Tibial nerve (tissue), 4 donors: ENCODE measurements at regions not wholly inside any gene's neighbourhood (a gene's known extent, or its start where the extent isn't known, plus 50 kb on each side); places are given as distances from the start of the nearest gene placed in this dataset.
"Not testable (repeated sequence)": the region's sequence is repeated elsewhere in the genome, so short reads cannot be mapped to it uniquely, and the experiment has no call there.

Source experiments
- DNase-seq, 2 donors: peaks; one replicate each; pipeline ENCODE4 v3.0.0-alpha.2; 2019; ENCODE audit warnings: low spot score in 2 of 2
- H3K27ac ChIP-seq, 4 donors: fragments of 200-600 bp; sonication (generic) in 3 of 4; one replicate each; pipeline ENCODE4 v1.5.1; 2017 to 2019; ENCODE audit warnings: mild to moderate bottlenecking in 1 of 4
- H3K27me3 ChIP-seq, 2 donors: fragments of 200-600 bp; sonication (generic) in 1 of 2; one replicate each; pipeline versions ENCODE4 v1.5.1 to v1.6.0; 2017 to 2019
- H3K36me3 ChIP-seq, 3 donors: fragments of 200-600 bp; sonication (generic); one replicate each; pipeline ENCODE4 v1.5.1; 2018 to 2019
- H3K4me1 ChIP-seq, 4 donors: fragments of 200-600 bp; sonication (generic) in 3 of 4; one replicate each; pipeline ENCODE4 v1.5.1; 2017 to 2019
- H3K4me3 ChIP-seq, 4 donors: fragments of 200-600 bp; sonication (generic) in 3 of 4; one replicate each; pipeline ENCODE4 v1.5.1; 2017 to 2019; ENCODE audit warnings: mild to moderate bottlenecking in 1 of 4, moderate library complexity in 1 of 4
- H3K9me3 ChIP-seq, 4 donors: fragments of 200-600 bp; sonication (generic) in 3 of 4; one replicate each; pipeline ENCODE4 v1.5.1; 2017 to 2019
- CTCF ChIP-seq, 5 experiments: fragments of 200-600 bp in 3 of 5; fragments of 450-650 bp in 2 of 5; sonication (generic) in 3 of 5; IDR thresholded peaks; one replicate each; pipeline ENCODE4 v1.5.1; 2016 to 2019; ENCODE audit warnings: antibody characterized with exemption in 5 of 5, mild to moderate bottlenecking in 3 of 5, moderate library complexity in 2 of 5
- EP300 ChIP-seq, 2 donors: sonication (generic); formaldehyde crosslinking; IDR thresholded peaks; one replicate each; pipeline ENCODE4 v1.6.1; 2017; ENCODE audit warnings: antibody characterized with exemption in 2 of 2, mild to moderate bottlenecking in 1 of 2
- POLR2A ChIP-seq, 2 donors: fragments of 450-650 bp; IDR thresholded peaks; one replicate each; pipeline ENCODE4 v1.6.1; 2017; ENCODE audit warnings: antibody characterized with exemption in 2 of 2, mild to moderate bottlenecking in 2 of 2, moderate library complexity in 2 of 2
- WGBS, 2 donors: methylation state at CpG; one replicate each; pipeline ENCODE4 v1.1.5; 2018; 5-methylcytosine and 5-hydroxymethylcytosine counted together

GRCh38 chr9:24073007-24073592 lies 247.1 kb upstream of the ELAVL2 start:
- no peaks in the 10 kb centered on the region for H3K4me1 ChIP-seq
- TF ChIP-seq CTCF (IDR thresholded peaks at IDR 0.05) (no peak), POLR2A (IDR thresholded peaks at IDR 0.05) (no peak)
- no peak overlapping the region for H3K27ac ChIP-seq
- H3K36me3 ChIP-seq = no peaks in the 10 kb centered on the region
- H3K4me3 ChIP-seq = no peak overlapping the region
- H3K9me3 ChIP-seq = no peaks in the 10 kb centered on the region
- DNase-seq = no peak
- H3K27me3 ChIP-seq = no peaks in the 10 kb centered on the region
- 71 to 78% methylated on average over 5 of the region's 5 CpGs for WGBS, 2 donors

GRCh38 chr9:24071716-24072115 lies 245.7 kb upstream of the ELAVL2 start:
- DNase-seq = no peak
- no peak overlapping the region for H3K27ac ChIP-seq
- H3K4me3 ChIP-seq = no peak overlapping the region
- WGBS, 2 donors = 23 to 24% methylated on average over 2 of the region's 2 CpGs
- no peaks in the 10 kb centered on the region for H3K4me1 ChIP-seq
- TF ChIP-seq POLR2A (IDR thresholded peaks at IDR 0.05) = no peak
- H3K27me3 ChIP-seq = no peaks in the 10 kb centered on the region
- no peaks in the 10 kb centered on the region for H3K36me3 ChIP-seq
- no peaks in the 10 kb centered on the region for H3K9me3 ChIP-seq

- no peak for DNase-seq
- WGBS, 2 donors = 60 to 65% methylated on average over 4 of the region's 4 CpGs
- Histone ChIP-seq H3K4me1 (no peaks in the 10 kb centered on the region), H3K27me3 (no peaks in the 10 kb centered on the region), H3K4me3 (no peak overlapping the region), H3K9me3 (no peaks in the 10 kb centered on the region), H3K27ac (no peak overlapping the region), H3K36me3 (no peaks in the 10 kb centered on the region)
- no peak for TF ChIP-seq EP300 (IDR thresholded peaks at IDR 0.05)
- no peak for TF ChIP-seq POLR2A (IDR thresholded peaks at IDR 0.05)
- TF ChIP-seq CTCF (IDR thresholded peaks at IDR 0.05) = no peak
Observed at GRCh38 chr9:24071091-24071490, 245.1 kb upstream of the ELAVL2 start.

GRCh38 chr9:24067107-24067506 lies 241.1 kb upstream of the ELAVL2 start:
- DNase-seq, H3K27ac ChIP-seq, H3K4me1 ChIP-seq, H3K9me3 ChIP-seq, H3K36me3 ChIP-seq, H3K4me3 ChIP-seq, H3K27me3 ChIP-seq: not testable (repeated sequence)
- 76 to 77% methylated on average over 5 of the region's 5 CpGs for WGBS, 2 donors

- Histone ChIP-seq H3K27ac (no peak overlapping the region), H3K4me1 (no peaks in the 10 kb centered on the region), H3K36me3 (no peaks in the 10 kb centered on the region), H3K4me3 (no peak overlapping the region), H3K9me3 (peaks cover 0 to 3% (median 0%) of the 10 kb centered on the region in 4 donors), H3K27me3 (no peaks in the 10 kb centered on the region)
- 61 to 79% methylated on average over 2 of the region's 2 CpGs for WGBS, 2 donors
- TF ChIP-seq POLR2A (IDR thresholded peaks at IDR 0.05) = no peak
- TF ChIP-seq CTCF (IDR thresholded peaks at IDR 0.05) = no peak
- TF ChIP-seq EP300 (IDR thresholded peaks at IDR 0.05) = no peak
- DNase-seq = no peak
Observed at GRCh38 chr9:24059651-24060050, 233.6 kb upstream of the ELAVL2 start.

- WGBS, 2 donors = 70 to 81% methylated on average over 3 of the region's 3 CpGs
- no peak for DNase-seq
- no peaks in the 10 kb centered on the region for H3K36me3 ChIP-seq
- TF ChIP-seq EP300 (IDR thresholded peaks at IDR 0.05) (no peak), POLR2A (IDR thresholded peaks at IDR 0.05) (no peak), CTCF (IDR thresholded peaks at IDR 0.05) (no peak)
- no peaks in the 10 kb centered on the region for H3K27me3 ChIP-seq
- H3K27ac ChIP-seq = no peak overlapping the region
- H3K4me1 ChIP-seq = no peaks in the 10 kb centered on the region
- peaks cover 0 to 5% (median 0%) of the 10 kb centered on the region in 4 donors for H3K9me3 ChIP-seq
- H3K4me3 ChIP-seq = no peak overlapping the region
Observed at GRCh38 chr9:24051587-24051986, 225.5 kb upstream of the ELAVL2 start.

GRCh38 chr9:24050239-24050638 lies 224.2 kb upstream of the ELAVL2 start:
- DNase-seq = not testable (repeated sequence)
- WGBS, 2 donors = 83 to 87% methylated on average over 3 of the region's 3 CpGs

More at GRCh38 chr9:24050239-24050638, 224.2 kb upstream of the ELAVL2 start:
- H3K36me3 ChIP-seq, H3K4me3 ChIP-seq, H3K27me3 ChIP-seq, H3K27ac ChIP-seq, H3K4me1 ChIP-seq, H3K9me3 ChIP-seq: not testable (repeated sequence)
